SK-N-MC (cell line): ENCODE measurements at regions not wholly inside any gene's neighbourhood (a gene's known extent, or its start where the extent isn't known, plus 50 kb on each side); places are given as distances from the start of the nearest gene placed in this dataset.

Experiments used
- FOXP2 ChIP-seq: optimal IDR thresholded peaks from 2 replicates; pipeline ENCODE3; 2011; ENCODE audit warnings: mild to moderate bottlenecking, moderate library complexity; ENCODE audit not compliant: insufficient read depth; ENCODE audit errors: extremely low read length, control extremely low read depth
- POLR2AphosphoS5 ChIP-seq: IDR thresholded peaks from 2 replicates; pipeline ENCODE4 v1.6.1; 2012; ENCODE audit warnings: mild to moderate bottlenecking, low read depth, low read length, borderline replicate concordance

GRCh38 chr19:31057476-31057875 is 291.8 kb downstream of the TSHZ3 start:
- no peak for TF ChIP-seq FOXP2
- no peak for TF ChIP-seq POLR2AphosphoS5
